ENCODE measurements at regions not wholly inside any gene's neighbourhood (a gene's known extent, or its start where the extent isn't known, plus 50 kb on each side); places are given as distances from the start of the nearest gene placed in this dataset.

GRCh38 chr13:58018865-58019264, 387.3 kb downstream of the PCDH17 start:
- TF ChIP-seq CTCF (IDR thresholded peaks at IDR 0.05; ENCODE audit: insufficient read depth, low read depth, low read length, missing control alignments), result no peak
- no peak overlapping the region for H3K4me3 ChIP-seq (ENCODE audit: low read length)
- DNase-seq (ENCODE audit: low read depth), result no peak

GRCh38 chr13:58024103-58024502, 392.6 kb downstream of the PCDH17 start:
- TF ChIP-seq CTCF (IDR thresholded peaks at IDR 0.05; ENCODE audit: insufficient read depth, low read depth, low read length, missing control alignments), result no peak
- DNase-seq (ENCODE audit: low read depth), result no peak
- H3K4me3 ChIP-seq (ENCODE audit: low read length), result no peak overlapping the region

GRCh38 chr13:58025821-58026220, 394.3 kb downstream of the PCDH17 start:
- no peak for TF ChIP-seq CTCF (IDR thresholded peaks at IDR 0.05; ENCODE audit: insufficient read depth, low read depth, low read length, missing control alignments)
- no peak for DNase-seq (ENCODE audit: low read depth)
- no peak overlapping the region for H3K4me3 ChIP-seq (ENCODE audit: low read length)

DNA sequence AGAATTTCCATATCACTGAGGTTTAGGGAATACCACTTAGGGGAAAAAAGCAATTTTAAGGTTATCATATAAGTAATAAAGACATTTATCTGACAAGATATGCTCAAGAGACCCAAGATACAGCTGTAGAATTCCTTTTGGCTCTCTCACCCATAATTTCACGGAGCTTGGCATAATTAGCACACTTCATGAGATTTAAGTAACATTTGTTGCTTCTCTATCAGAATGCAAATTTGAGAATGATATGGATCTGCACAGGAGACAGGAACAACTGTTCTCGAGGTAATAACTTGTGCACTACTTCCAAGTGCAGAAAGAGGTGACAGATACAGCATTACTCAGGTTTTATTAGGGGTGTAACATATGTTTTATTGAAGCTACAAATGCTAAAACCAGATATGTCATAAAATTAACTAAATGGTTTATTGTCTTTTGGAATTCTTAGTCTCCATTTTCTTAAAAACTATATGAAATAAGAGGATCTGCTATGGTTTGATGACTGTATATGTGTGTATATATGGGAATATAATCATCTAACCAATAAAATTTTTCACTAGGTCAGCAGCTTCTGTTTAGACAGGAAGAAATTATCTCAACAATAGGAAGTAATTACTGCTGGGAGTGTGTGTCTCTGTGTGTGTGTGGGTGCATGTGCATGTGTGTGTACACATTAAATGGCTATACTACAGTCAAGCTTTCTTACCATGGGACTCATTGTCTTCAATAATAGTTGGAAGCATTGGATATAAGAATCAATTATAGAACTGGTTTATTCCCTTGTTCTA, 401.3 kb downstream of the PCDH17 start:
- DNase-seq (ENCODE audit: low read depth), result no peak
- no peak for TF ChIP-seq CTCF (IDR thresholded peaks at IDR 0.05; ENCODE audit: insufficient read depth, low read depth, low read length, missing control alignments)
- H3K4me3 ChIP-seq (ENCODE audit: low read length), result no peak overlapping the region

GRCh38 chr13:58043971-58044370, 412.4 kb downstream of the PCDH17 start:
- DNase-seq (ENCODE audit: low read depth), result no peak
- TF ChIP-seq CTCF (IDR thresholded peaks at IDR 0.05; ENCODE audit: insufficient read depth, low read depth, low read length, missing control alignments), result no peak
- no peak overlapping the region for H3K4me3 ChIP-seq (ENCODE audit: low read length)

GRCh38 chr13:58048670-58049069, 417.1 kb downstream of the PCDH17 start:
- no peak for DNase-seq (ENCODE audit: low read depth)
- no peak for TF ChIP-seq CTCF (IDR thresholded peaks at IDR 0.05; ENCODE audit: insufficient read depth, low read depth, low read length, missing control alignments)
- no peak overlapping the region for H3K4me3 ChIP-seq (ENCODE audit: low read length)

DNA sequence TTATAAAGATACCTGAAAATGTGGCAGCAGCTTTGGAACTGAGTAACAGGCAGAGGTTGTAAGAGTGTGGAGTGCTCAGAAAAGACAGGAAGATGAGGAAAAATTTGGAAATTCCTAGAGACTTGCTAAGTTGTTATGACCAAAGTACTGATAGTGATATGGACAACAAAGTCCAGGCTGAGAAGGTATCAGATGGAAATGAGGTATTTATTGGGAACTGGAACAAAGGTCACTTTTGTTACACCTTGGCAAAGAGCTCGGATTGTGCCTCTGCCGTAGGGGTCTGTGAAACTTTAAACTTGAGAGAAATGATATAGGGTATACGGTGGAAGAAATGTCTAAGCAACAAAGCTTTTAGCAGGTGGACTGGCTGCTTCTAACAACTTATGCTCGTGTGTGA, 419.9 kb downstream of the PCDH17 start:
- no peak for TF ChIP-seq CTCF (IDR thresholded peaks at IDR 0.05; ENCODE audit: insufficient read depth, low read depth, low read length, missing control alignments)
- no peak for DNase-seq (ENCODE audit: low read depth)
- no peak overlapping the region for H3K4me3 ChIP-seq (ENCODE audit: low read length)

Data from epithelial cell of esophagus (primary cell).